GM18519 (cell line): ENCODE measurements at regions not wholly inside any gene's neighbourhood (a gene's known extent, or its start where the extent isn't known, plus 50 kb on each side); places are given as distances from the start of the nearest gene placed in this dataset.

Source experiments
- ATAC-seq: cut with Tn5 transposase; IDR thresholded peaks from one replicate; pipeline ENCODE4 v1.9.1; 2021; ENCODE audit warnings: mild to moderate bottlenecking, moderate library complexity; ENCODE audit not compliant: unreplicated experiment, low FRiP score

DNA sequence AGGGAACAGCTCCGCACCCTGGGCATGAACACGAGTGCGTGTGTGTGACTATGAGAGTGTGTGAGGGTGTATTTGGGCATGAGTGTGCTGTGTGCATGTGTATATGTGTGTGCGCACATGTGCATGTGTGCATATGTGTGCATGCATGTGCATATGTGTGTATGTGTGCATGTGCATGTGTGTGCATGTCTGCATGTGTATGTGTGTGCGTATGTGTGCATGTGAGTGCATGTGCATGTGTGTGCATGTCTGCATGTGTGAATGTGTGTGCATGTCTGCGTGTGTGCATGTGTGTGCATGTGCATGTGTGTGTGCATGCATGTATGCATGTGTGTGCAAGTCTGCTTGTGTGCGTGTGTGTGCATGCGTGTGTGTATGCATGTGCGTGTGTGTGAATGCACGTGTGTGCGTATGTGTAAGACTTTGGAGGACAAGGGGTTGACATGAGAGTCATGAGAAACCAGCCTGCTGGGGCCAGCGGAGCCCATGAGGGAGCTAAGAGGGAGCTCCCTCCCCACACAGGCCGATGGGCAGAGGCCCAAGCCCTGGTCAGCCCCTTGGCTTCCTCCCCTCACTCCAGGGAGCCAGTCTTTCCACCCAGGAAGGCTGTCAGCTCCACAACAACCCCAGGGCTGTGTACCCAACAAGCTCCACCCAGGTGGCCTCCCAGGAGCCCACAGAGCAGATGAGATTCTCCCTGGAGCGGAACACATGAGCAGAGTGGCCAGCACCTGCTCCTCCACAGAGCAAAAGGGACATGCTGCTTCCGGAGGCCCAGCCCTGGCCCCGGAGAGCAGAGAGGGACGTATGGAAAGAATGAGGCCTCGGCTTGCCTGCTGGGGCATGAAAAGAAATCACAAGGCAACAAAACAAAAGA is 142.5 kb upstream of the PPP2R2D start:
- no peak for ATAC-seq

DNA sequence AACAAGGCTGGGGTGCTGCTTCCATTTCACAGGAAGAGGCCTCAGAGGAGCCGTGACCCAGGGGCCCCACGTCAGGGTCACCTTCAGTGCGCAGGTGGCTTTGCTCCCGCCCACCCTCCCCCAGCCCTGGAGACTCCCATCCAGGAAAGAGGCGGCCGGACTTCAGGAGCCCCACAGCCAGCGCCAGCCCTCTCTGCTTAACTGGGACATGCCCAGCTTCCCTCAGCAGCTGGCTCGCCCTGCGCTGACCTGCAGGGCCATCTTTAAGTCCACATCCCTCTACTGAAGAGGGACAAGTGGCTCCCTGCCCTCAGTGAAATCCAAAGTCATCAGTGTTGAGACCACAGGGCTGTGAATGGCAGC is 141.9 kb upstream of the PPP2R2D start:
- ATAC-seq: no peak

DNA sequence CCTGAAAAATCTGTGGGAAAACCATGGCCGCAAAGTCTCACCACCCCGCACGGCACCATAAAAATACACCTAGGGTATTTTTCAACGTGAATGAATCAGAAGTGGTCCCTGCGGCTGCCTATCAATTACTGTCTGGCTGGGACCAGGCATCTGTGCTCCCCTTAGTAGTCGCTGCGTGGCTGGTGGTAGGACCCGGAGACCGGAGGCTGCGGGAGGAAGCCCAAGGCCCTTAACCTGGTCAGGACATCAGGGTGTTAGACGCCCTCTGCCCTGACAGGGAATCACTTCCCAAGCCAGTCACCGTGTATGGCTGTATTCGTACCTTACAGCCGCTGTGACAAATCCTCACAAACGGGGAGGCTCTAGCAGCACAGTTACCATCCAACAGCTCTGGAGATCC is 141.5 kb upstream of the PPP2R2D start:
- ATAC-seq: no peak

DNA sequence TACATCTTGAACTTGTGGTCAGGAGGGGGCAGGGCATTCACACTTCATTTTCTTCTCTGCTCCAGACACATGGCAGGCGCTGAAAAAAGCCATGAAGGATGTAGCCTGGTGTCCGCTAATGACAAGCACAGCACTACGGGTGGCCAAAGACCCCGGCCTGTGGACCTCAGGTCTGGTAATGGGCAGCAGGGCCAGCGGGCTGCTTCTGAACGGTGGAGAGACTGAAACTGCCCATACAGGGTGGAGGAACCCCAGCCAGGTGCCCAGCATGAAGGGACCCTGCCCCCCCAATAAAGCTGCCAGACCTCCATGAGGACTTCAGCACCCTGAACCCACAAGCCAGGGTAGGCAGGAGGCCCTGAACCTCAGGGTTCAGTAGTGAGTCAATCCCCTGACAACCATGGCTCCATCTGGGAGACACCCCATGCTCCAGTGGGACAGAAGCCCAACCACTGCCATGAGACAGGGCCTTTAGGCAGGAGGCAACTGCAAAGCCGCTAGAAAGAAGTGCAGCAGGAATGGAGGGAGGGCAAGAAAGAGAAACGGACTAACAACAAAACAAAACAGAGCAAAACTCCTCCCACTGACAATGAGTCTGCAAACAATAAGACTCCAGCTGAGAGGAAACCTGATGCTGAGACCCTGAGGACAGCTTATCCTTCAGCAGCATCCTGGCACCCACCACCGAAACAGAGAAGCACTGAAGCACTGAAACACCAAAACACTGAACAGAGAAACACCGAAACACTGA is 140.2 kb upstream of the PPP2R2D start:
- no peak for ATAC-seq

DNA sequence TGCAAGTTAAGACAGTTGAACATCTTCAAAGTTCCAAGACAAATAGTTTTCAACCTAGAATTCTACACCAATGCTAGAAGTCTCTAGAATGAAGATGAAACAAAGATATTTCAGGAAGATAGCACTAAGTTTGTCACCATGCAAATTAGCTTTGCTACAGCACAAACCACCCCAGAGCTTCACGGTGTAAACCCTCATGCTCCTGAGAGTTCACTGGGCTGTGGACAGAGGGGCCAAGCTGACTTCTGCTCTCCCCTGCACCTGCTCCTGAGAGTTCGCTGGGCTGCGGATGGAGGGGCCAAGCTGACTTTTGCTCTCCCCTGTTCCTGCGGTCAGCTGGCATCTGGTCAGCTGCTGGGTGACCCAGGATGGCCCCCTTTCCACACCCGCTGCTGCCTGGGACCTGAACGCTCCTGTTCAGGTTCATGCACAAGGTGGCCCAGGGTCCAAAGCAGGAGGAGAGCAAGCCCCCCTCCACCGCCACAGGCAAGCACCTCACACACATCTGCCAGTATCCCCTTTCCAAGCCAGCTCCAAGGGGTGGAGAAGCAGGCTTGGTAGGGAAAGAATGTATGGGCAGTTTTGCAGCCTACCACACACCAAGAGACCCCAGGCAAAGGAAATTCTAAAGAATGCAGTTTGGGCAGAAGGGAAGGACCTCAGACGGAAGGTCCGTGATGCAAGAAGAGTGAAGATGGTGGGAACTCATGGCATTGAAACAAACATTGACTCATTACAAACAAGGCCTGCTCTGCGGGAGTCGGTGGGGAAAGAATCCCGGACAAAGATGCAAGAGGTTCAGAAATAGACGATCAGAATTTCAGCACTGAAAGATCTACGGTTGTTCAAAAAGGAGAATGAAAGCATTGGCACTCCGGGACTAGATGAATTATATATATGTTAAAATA is 137.8 kb upstream of the PPP2R2D start:
- ATAC-seq: no peak

DNA sequence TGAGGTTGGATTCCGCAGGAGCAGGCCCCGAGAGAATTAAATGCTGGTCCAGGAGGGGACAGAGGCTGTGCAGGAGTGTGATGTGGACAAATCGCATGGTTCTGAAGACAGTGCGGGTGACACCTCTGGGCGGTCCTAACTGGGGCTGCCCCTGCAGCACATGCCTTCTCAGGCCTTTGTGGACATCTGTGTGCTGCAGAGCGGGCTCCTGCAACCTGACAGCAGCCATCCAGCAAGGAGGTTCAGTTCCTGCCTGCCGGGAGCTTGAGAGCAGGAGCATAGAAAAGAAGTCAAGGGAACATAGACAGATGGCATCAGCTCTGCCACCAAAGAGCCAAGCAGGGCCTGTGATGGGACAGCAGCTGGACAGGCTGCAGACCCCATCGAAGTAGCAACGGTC is 135.9 kb upstream of the PPP2R2D start:
- ATAC-seq: no peak

DNA sequence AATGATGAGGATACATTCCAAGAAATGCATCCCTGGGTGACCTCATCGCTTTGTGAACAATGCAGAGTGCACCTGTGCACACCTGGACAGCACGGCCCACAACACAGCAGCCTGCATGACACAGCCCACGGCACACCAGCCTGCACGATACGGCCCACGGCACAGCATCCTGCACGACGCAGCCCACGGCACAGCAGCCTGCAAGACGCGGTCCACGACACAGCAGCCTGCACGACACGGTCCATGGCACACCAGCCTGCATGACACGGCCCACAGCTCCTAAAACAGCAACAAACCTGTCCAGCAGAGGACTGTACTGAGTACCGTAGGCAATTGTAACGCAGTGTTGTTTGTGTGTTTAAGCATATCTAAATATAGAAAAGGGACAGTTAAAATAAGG is 134.7 kb upstream of the PPP2R2D start:
- ATAC-seq: no peak

DNA sequence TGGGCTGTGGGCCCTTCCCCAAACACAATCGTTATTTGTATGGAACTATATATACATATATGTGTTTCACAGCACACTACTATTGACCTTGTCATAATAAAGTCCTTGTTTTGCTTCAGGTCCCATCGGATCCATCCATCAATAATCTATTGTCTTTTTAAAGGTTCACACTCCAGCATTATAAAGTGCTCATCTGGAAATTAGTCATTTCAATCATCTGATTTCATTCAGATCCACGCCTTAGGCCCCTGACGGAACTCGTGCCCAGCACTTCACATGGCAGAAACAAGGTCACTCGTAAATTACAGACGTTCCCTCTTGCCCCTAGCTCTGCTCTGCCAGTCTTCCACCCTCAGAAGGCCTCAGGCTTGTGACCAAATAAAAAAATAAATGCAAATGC is 133.1 kb upstream of the PPP2R2D start:
- no peak for ATAC-seq

DNA sequence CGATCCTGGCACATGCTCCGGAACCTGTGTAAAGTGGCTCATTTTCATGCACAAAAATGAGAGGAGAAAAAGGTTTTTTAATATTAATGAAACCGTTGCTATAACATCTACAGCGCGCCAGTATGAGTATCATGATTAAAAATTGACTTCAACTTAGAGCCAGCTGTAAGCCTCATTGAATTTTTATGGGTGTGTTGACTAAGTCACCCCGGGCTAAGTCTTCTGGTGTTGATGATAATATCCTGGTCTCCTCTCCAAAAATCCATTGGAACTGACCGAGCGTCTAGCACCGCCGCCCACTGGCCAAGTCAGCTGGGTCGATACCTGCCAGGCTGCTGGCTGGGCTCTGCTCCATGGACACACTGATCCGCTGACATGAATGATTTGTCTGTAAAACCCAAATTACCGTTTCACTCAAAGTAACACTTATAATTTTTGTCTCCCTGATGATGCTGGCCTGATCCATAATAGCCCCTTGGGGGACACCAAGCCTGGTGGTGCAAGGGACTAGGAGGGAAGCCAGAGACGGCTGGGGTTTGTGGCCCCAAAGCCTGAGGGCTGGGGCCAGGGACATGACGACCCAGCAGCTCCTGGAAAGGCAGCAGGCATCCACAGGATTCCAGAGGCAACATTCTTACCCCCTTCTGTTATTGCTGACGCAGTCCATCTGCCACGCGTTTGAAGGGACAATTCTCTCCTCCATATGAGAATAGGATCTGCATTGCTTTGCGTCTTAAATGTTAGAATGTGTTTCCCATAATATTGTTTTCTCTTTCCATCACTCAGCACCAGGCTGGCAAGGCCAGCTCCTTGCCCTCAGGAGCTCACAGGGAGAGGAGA is 131.0 kb upstream of the PPP2R2D start:
- ATAC-seq: no peak

DNA sequence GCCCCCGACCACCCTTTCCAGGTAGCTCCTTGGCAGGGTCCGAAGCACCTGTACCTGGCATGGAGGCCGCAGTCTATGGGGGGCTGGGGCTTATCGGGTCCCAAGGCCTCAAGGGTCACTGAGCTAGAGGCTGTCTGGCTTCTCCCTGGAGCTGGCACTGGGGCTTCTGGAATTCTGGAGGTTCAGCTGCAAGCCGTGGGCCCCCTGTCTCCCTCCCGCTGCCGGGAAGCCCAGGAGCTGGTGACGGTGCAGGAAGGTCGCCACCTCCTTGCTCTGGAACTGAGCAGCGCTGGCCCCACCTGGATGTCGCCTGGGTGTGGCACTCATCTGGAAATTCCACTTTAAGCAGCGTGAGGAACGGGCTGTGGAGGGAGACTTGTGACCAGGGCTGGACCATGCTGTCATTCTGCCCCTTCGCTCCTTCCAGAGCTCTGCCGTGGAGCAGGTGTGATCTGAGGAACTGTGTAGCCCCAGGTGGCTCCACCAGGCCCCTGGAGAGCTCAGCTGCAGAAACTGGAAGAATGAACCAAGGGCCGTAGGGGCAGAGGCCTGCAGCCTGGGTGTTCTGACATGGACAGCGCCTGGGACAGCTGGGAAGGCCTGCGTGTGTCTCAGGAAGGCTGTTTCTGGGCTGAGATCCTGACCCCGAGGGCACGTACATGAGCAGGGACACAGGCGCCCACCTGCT is 129.7 kb upstream of the PPP2R2D start:
- ATAC-seq: no peak

DNA sequence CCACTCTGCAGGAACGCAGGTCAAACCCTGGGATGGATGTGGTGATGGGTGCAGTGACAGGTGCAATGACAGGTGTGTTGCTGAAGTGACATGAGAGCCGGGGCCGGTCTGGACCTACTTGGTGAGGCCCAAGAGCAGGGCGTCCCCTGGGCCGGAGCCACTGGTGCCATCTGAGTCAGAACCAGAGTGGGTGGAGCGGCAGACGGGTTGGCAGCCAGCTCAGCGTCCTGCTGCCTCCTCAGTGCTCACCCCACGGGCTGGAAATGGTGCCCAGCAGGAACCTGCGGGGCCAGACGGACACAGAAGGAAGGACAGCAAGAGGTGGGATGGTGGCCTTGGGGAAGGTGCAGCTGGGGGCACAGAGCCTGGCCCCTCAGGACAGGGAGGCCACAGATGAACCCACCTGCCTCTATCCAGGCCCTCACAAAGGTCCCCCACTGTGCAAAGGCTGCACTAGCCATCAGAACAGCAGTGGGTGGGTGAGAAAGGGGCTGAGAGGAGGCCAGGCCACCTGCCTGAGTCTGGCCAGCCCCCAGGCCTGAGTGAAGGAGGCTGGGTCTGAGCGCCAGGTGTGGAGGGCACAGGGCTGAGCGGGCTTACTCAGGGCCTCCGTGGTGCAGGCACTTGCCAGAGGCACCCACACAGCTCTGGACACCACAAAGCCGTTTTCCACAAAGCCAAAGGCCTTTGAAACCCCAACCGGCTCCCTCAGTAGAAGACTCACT is 129.0 kb upstream of the PPP2R2D start:
- no peak for ATAC-seq

DNA sequence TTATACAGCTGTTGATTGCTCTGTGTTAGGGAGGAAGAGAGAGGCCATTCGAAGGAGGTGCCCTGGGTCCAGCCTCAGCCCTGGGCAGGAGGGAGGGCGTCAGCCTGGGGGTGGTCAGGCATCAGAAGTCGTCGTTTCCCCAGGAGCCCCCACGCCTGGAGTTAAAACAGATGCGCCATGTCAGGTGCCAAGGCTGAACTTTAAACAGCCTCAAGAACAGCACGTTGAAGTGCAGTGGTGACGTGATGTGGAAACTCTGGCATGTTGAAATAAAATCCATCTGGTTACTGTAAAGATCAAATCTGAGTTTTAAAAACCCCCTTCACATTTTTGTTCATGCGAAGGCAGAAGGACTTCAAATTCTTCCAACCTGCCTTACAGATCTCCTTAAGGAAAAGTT is 128.4 kb upstream of the PPP2R2D start:
- ATAC-seq: no peak

DNA sequence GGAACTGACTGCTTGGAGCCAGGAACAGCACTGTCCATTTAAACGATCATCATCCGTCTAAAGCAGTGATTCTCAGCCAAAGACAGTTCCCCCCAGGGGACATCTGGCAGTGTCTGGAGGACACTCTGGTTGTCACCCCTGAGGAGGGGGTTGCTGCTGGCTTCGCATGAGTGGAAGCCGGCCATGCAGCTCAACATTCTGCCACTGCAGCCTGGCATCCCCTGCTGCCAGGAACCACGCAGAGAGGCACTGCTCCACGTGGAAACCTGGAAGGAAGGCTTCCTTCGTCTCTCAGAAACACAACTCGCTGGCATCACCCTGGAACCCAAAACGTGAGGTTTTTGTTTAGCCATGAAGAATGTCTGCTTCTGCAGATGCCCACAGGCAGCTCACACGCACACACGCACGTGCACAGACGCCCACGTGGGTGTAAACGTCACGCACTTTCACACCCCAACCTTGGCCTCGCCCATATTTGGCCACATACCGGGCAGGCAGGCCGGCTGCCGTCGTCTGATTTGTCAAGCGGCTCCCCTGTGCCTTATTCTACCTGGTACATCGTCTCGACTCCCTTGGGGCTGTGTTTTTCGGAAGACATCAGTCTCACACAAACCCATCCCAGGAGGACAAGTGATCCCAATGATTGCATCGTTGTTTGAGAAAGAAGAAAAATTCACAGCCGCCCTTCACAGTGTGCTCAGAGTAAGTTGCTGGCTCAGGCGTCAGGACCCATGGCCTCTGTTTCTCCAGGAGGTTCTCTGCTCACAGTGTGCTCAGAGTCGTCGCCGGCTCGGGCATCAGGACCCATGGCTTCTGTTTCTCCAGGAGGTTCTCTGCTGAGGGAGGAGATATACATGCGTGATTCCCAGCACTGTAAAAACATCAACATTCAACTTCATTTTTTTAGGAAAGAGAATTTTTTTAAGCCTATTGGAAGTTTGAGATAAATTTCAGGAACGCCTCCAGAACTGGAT is 127.2 kb upstream of the PPP2R2D start:
- ATAC-seq: no peak

DNA sequence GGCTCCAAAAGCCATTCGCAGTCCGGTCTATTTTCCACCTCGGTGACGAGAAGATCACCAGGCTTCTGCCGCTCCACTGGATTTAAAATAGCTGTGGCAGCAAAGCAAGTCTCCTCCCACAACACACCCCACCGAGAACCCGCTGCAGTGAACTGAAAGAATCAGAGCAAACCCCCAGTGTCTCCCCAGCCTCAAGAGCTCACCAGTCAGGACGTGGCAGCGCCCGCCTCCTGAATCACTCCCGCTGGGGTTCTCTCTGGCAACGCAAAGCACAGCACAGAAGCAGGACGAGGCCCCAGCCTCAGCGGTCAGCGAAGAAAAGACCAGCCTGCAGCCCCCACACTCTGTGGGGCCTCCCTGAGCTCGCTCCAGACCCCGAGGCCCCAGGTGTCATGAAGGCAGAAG is 126.1 kb upstream of the PPP2R2D start:
- ATAC-seq: no peak

DNA sequence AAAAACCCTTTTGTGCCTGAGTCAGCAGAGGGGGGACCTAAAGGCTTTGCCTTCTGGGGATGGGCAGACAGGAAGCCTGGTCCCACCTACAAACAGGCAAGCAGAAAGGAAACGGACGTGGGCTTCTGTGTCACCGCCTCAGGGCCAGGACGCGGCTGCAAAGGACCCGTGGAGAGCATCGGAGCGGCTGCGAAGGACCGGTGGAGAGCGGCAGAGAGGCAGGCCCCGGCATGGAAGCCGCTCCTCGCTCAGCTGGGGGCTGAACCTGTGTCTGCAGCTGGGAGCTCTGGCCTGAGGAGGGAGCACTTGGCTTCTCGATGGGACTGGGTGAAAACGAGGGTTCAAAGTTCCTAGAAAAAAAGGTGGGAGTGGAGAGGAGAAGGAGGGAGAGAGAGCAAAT is 125.4 kb upstream of the PPP2R2D start:
- no peak for ATAC-seq

DNA sequence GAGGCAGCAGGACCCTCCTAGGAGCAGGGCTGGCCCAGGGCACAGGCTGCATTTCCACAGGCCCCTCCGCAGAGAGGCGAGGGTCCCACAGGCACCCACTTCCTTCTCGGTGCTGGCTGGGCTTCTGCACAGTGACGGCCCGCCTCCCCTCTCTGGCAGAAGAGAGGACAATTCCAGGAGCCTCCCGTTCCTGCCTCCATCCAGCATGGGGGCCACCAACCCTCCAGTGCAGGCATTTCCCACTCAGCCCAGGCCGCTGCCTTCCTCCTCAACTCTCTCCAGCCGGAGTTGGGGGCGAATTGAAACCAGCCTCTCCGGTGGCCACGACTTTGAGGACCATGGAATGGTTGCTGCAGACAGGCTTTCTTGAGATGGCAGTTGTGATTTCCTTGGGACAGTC is 125.0 kb upstream of the PPP2R2D start:
- no peak for ATAC-seq

DNA sequence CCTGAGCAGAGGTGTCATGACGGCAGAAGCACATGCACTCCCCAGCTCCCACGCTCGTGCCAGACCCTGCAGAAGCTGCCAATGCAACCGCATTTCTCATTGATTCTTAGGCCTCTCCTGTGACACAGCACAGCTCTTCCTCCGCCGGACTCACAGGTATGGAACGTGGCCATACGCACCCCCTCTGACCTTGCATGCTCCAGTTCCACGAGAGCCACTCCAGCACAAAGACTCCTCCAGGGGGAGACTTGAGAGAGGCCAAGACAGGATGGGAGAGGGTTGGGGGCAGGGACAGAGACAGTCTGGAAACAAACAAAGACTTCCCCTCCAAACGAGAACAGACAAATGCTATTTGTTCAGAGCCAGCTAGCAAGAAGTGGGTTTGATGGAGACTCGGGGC is 124.3 kb upstream of the PPP2R2D start:
- no peak for ATAC-seq

DNA sequence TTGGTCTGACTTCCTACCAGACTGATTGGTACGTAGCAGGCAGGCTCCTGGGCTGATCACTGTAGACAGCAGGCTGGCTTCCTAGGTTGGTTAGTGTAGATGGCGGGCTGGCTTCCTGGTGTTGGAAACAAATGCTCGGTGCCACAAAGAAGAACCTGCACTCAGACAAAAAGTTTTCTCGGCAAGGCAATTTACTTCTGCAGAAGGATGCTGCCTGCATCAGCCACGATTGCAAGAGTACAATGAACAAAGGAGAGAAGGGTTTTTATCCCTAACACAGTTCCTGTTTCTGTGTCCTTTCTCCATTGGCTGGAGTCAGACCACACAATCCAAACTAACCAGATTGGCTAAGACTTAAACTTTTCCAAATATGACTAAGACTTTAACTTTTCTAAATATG is 123.6 kb upstream of the PPP2R2D start:
- no peak for ATAC-seq
